NB4 (cell line): ENCODE measurements at regions not wholly inside any gene's neighbourhood (a gene's known extent, or its start where the extent isn't known, plus 50 kb on each side); places are given as distances from the start of the nearest gene placed in this dataset.

ENCODE experiments used
- DNase-seq: peaks from one replicate; pipeline ENCODE4 v3.0.0; 2010; ENCODE audit warnings: low read depth
- H3K4me3 ChIP-seq: one replicate; pipeline ENCODE4 v1.5.1; 2011; ENCODE audit warnings: mild to moderate bottlenecking, low read depth, low read length, moderate library complexity
- MYC ChIP-seq: IDR thresholded peaks from 2 replicates; pipeline ENCODE4 v1.6.1; 2011; ENCODE audit warnings: low read depth, low read length
- POLR2A ChIP-seq: IDR thresholded peaks from 2 replicates; pipeline ENCODE4 v1.6.1; 2011; ENCODE audit warnings: mild to moderate bottlenecking; ENCODE audit not compliant: insufficient read length; ENCODE audit errors: extremely low read depth
- TF ChIP-seq, protein P1 (sequence below): IDR thresholded peaks from one replicate; pipeline ENCODE4 v1.5.1; 2012; ENCODE audit warnings: low read depth, low read length
- TF ChIP-seq, protein P2 (sequence below): IDR thresholded peaks from 2 replicates; pipeline ENCODE4 v1.6.1; 2011; ENCODE audit warnings: low read depth, low read length

- DNase-seq, result no peak
- H3K4me3 ChIP-seq, result no peak overlapping the region
- TF ChIP-seq, protein P1, sequence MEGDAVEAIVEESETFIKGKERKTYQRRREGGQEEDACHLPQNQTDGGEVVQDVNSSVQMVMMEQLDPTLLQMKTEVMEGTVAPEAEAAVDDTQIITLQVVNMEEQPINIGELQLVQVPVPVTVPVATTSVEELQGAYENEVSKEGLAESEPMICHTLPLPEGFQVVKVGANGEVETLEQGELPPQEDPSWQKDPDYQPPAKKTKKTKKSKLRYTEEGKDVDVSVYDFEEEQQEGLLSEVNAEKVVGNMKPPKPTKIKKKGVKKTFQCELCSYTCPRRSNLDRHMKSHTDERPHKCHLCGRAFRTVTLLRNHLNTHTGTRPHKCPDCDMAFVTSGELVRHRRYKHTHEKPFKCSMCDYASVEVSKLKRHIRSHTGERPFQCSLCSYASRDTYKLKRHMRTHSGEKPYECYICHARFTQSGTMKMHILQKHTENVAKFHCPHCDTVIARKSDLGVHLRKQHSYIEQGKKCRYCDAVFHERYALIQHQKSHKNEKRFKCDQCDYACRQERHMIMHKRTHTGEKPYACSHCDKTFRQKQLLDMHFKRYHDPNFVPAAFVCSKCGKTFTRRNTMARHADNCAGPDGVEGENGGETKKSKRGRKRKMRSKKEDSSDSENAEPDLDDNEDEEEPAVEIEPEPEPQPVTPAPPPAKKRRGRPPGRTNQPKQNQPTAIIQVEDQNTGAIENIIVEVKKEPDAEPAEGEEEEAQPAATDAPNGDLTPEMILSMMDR, result no peak
- no peak for TF ChIP-seq POLR2A
- no peak for TF ChIP-seq MYC
- TF ChIP-seq, protein P2, sequence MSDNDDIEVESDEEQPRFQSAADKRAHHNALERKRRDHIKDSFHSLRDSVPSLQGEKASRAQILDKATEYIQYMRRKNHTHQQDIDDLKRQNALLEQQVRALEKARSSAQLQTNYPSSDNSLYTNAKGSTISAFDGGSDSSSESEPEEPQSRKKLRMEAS, result no peak
These were observed 835.0 kb upstream of the ADGRL3 start for GRCh38 chr4:60365176-60365575.

- no peak overlapping the region for H3K4me3 ChIP-seq
- TF ChIP-seq POLR2A, result no peak
- TF ChIP-seq, protein P1, result no peak
- TF ChIP-seq, protein P2, result no peak
- no peak for TF ChIP-seq MYC
- DNase-seq, result no peak
These were observed 833.5 kb upstream of the ADGRL3 start for GRCh38 chr4:60366661-60367060.

- no peak overlapping the region for H3K4me3 ChIP-seq
- no peak for DNase-seq
- TF ChIP-seq POLR2A (no peak), MYC (no peak)
- TF ChIP-seq, protein P2, result no peak
- TF ChIP-seq, protein P1, result no peak
These were observed 831.1 kb upstream of the ADGRL3 start for GRCh38 chr4:60368986-60369385.

GRCh38 chr4:60378010-60378409 is 822.1 kb upstream of the ADGRL3 start:
- DNase-seq, result no peak
- TF ChIP-seq, protein P1, result no peak
- TF ChIP-seq, protein P2, result no peak
- TF ChIP-seq POLR2A (no peak), MYC (no peak)
- no peak overlapping the region for H3K4me3 ChIP-seq

- TF ChIP-seq, protein P2, result no peak
- TF ChIP-seq POLR2A (no peak), MYC (no peak)
- TF ChIP-seq, protein P1, result no peak
These were observed 815.6 kb upstream of the ADGRL3 start for GRCh38 chr4:60384516-60384915.

GRCh38 chr4:60389633-60390032 is 810.5 kb upstream of the ADGRL3 start:
- no peak overlapping the region for H3K4me3 ChIP-seq
- TF ChIP-seq, protein P1, result no peak
- TF ChIP-seq, protein P2, result no peak
- no peak for TF ChIP-seq MYC
- TF ChIP-seq POLR2A, result no peak
- no peak for DNase-seq

More at GRCh38 chr4:60384516-60384915, 815.6 kb upstream of the ADGRL3 start:
- no peak overlapping the region for H3K4me3 ChIP-seq
- DNase-seq, result no peak
